ENCODE measurements at regions not wholly inside any gene's neighbourhood (a gene's known extent, or its start where the extent isn't known, plus 50 kb on each side); places are given as distances from the start of the nearest gene placed in this dataset.

DNA sequence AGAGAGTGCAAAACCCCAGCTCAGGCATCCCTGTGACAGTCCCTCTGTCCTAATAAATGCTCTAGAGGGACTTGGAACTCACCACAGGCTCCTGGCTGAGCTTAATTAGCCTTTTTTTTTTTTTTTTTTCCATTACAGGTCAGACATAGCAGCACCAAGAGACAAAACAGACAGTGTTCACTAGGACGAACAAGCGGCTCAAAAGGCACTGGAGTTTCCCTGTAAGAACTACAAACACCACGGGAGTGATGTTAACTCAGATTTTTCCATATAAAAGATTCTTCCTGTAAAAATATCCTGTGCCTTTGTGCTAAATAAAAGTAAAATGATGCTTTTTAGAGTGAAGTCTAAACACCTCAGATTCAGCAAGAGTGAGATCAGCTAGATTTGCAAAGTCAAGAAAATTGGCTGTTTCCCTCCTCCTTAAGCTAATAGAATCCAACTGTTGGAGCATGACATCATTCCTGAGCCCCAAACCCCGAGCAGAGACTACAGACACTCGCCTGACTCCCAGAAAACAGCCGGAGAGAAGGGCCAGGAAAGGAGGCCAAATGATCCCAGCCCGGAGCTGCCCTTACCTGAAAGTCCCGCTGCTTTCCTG, 101.0 kb upstream of the AKIP1 start:
- Histone ChIP-seq H3K4me2 (ENCODE audit: low read length) (peak overlapping the region; percentile 67), H3K27ac (ENCODE audit: low read depth, low read length) (peak overlapping the region; percentile 52), H3K79me2 (ENCODE audit: control insufficient read depth, insufficient read depth, low read length, poor library complexity) (peaks cover 1% of the 10 kb centered on the region), H4K91ac (ENCODE audit: low read depth, low read length) (peak overlapping the region; percentile 72), H2BK12ac (ENCODE audit: low read length) (peak overlapping the region; percentile 40), H3K4ac (ENCODE audit: low read depth, low read length) (peak overlapping the region; percentile 44), H3K9ac (ENCODE audit: low read length) (no peak overlapping the region), H3K79me1 (ENCODE audit: low read length) (peaks cover 11% of the 10 kb centered on the region), H3K4me1 (ENCODE audit: control insufficient read depth in 1 of 2, insufficient read depth in 2 of 2, low read length in 2 of 2) (peaks cover 29 to 31% of the 10 kb centered on the region in 2 experiments), H3K23ac (ENCODE audit: low read length) (no peak overlapping the region), H2AK5ac (ENCODE audit: low read length) (no peak overlapping the region), H3K4me3 (ENCODE audit: low read depth, low read length) (peak overlapping the region; percentile 50), H4K12ac (ENCODE audit: low read depth, low read length) (peak overlapping the region; percentile 74), H2BK120ac (ENCODE audit: insufficient read depth, low read length, poor library complexity) (peak overlapping the region; percentile 47), H3K18ac (ENCODE audit: low read length) (peak overlapping the region; percentile 82), H4K8ac (ENCODE audit: low read depth, low read length) (peak overlapping the region; percentile 72), H3K36me3 (ENCODE audit: control insufficient read depth in 1 of 2, insufficient read depth in 2 of 2, low read length in 2 of 2) (no peaks in the 10 kb centered on the region), H3K14ac (ENCODE audit: low read length) (peak overlapping the region; percentile 38), H3K27me3 (ENCODE audit: insufficient read depth, low read length) (no peaks in the 10 kb centered on the region), H2AFZ (ENCODE audit: insufficient read depth, low read length, poor library complexity) (peak overlapping the region; percentile 58), H2BK5ac (ENCODE audit: low read depth, low read length, poor library complexity) (peak overlapping the region; percentile 61), H3K9me3 (ENCODE audit: insufficient read depth, low read depth, low read length) (no peaks in the 10 kb centered on the region)
- DNase-seq: no peak
- WGBS (ENCODE audit: extremely low coverage, insufficient coverage, insufficient read length): no CpG with 5 or more reads among the region's 8 CpGs

DNA sequence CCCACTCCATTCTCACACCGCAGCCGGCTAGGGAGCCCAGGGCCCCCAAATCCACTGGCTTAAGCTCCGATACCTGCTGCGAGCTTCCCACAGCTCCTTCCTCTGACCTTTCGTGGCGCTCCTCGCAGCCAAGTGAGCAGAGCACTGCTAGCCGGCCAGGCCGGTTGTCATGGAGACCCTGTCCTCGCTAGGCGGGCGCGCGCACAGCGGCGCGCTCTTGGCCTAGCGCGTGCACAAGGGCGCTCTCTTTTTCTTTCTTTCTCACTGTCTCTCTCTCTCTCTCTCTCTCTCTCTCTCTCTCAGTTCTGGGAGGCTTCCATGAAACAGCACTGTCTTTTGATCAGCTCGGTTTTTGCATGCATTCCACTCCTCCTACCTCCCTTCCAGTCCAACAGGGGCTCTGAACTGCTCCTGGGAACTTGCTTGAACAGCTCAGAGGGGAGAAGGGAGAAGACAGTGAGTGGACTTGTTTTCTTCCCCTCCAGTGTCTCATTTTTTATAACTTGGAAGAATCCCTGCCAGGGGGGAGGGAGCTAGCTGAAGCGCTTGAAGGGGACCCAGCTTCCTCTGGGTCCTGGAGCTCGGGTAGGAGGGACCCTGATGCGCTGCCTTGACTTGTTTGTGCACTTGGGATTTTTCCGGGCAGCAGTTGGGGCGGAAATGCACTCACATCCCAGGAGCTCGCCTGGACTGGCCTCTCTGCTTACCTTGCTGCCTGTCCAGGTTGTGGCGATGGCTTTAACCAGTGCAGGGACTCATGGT, 100.3 kb upstream of the AKIP1 start:
- no peak overlapping the region for H3K23ac ChIP-seq (ENCODE audit: low read length)
- peak overlapping the region; percentile 47 for H2BK120ac ChIP-seq (ENCODE audit: insufficient read depth, low read length, poor library complexity)
- H4K12ac ChIP-seq (ENCODE audit: low read depth, low read length): peak overlapping the region; percentile 74
- peak overlapping the region; percentile 40 for H2BK12ac ChIP-seq (ENCODE audit: low read length)
- no peaks in the 10 kb centered on the region for H3K9me3 ChIP-seq (ENCODE audit: insufficient read depth, low read depth, low read length)
- H3K4me3 ChIP-seq (ENCODE audit: low read depth, low read length): peak overlapping the region; percentile 50
- peak overlapping the region; percentile 72 for H4K91ac ChIP-seq (ENCODE audit: low read depth, low read length)
- H3K36me3 ChIP-seq (ENCODE audit: control insufficient read depth in 1 of 2, insufficient read depth in 2 of 2, low read length in 2 of 2): no peaks in the 10 kb centered on the region
- H3K4ac ChIP-seq (ENCODE audit: low read depth, low read length): peak overlapping the region; percentile 44
- no peak overlapping the region for H3K9ac ChIP-seq (ENCODE audit: low read length)
- no peaks in the 10 kb centered on the region for H3K27me3 ChIP-seq (ENCODE audit: insufficient read depth, low read length)
- no peak for DNase-seq
- WGBS (ENCODE audit: extremely low coverage, insufficient coverage, insufficient read length): no CpG with 5 or more reads among the region's 28 CpGs
- peak overlapping the region; percentile 58 for H2AFZ ChIP-seq (ENCODE audit: insufficient read depth, low read length, poor library complexity)
- peak overlapping the region; percentile 38 for H3K14ac ChIP-seq (ENCODE audit: low read length)
- H3K4me2 ChIP-seq (ENCODE audit: low read length): peak overlapping the region; percentile 67
- peaks cover 1% of the 10 kb centered on the region for H3K79me2 ChIP-seq (ENCODE audit: control insufficient read depth, insufficient read depth, low read length, poor library complexity)
- H3K27ac ChIP-seq (ENCODE audit: low read depth, low read length): peak overlapping the region; percentile 52
- peak overlapping the region; percentile 72 for H4K8ac ChIP-seq (ENCODE audit: low read depth, low read length)
- no peak overlapping the region for H2AK5ac ChIP-seq (ENCODE audit: low read length)
- H3K4me1 ChIP-seq (ENCODE audit: control insufficient read depth in 1 of 2, insufficient read depth in 2 of 2, low read length in 2 of 2): peaks cover 31% of the 10 kb centered on the region in 2 experiments
- peak overlapping the region; percentile 82 for H3K18ac ChIP-seq (ENCODE audit: low read length)
- H2BK5ac ChIP-seq (ENCODE audit: low read depth, low read length, poor library complexity): peak overlapping the region; percentile 61
- H3K79me1 ChIP-seq (ENCODE audit: low read length): peaks cover 11% of the 10 kb centered on the region

DNA sequence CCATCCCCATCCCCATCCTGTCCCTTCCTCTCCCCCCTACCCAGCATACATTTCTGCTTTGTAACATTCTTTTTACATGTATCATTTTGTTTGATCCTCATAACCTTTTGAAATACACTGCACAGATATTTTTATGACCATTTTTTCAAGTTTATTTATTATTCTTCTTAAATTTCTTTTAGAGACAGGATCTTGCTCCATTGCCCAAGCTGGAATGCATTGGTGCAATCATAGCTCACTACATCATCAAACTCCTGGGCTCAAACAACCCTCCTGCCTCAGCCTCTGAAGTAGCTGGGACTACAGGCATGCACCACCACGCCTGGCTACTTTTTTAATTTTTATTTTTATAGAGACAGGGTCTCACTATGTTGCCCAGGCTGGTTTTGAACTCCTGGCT, 99.4 kb upstream of the AKIP1 start:
- DNase-seq: no peak
- Histone ChIP-seq H2AFZ (ENCODE audit: insufficient read depth, low read length, poor library complexity) (no peak overlapping the region), H3K9ac (ENCODE audit: low read length) (no peak overlapping the region), H2BK5ac (ENCODE audit: low read depth, low read length, poor library complexity) (no peak overlapping the region), H3K27me3 (ENCODE audit: insufficient read depth, low read length) (no peaks in the 10 kb centered on the region), H4K12ac (ENCODE audit: low read depth, low read length) (no peak overlapping the region), H3K27ac (ENCODE audit: low read depth, low read length) (no peak overlapping the region), H4K91ac (ENCODE audit: low read depth, low read length) (no peak overlapping the region), H2BK120ac (ENCODE audit: insufficient read depth, low read length, poor library complexity) (no peak overlapping the region), H3K36me3 (ENCODE audit: control insufficient read depth in 1 of 2, insufficient read depth in 2 of 2, low read length in 2 of 2) (no peaks in the 10 kb centered on the region), H2AK5ac (ENCODE audit: low read length) (no peak overlapping the region), H3K79me1 (ENCODE audit: low read length) (peaks cover 11% of the 10 kb centered on the region), H3K23ac (ENCODE audit: low read length) (no peak overlapping the region), H3K79me2 (ENCODE audit: control insufficient read depth, insufficient read depth, low read length, poor library complexity) (peaks cover 1% of the 10 kb centered on the region), H3K9me3 (ENCODE audit: insufficient read depth, low read depth, low read length) (no peaks in the 10 kb centered on the region), H3K4me3 (ENCODE audit: low read depth, low read length) (no peak overlapping the region), H2BK12ac (ENCODE audit: low read length) (no peak overlapping the region), H3K18ac (ENCODE audit: low read length) (no peak overlapping the region), H3K14ac (ENCODE audit: low read length) (no peak overlapping the region), H4K8ac (ENCODE audit: low read depth, low read length) (no peak overlapping the region), H3K4me2 (ENCODE audit: low read length) (no peak overlapping the region), H3K4ac (ENCODE audit: low read depth, low read length) (no peak overlapping the region), H3K4me1 (ENCODE audit: control insufficient read depth in 1 of 2, insufficient read depth in 2 of 2, low read length in 2 of 2) (peaks cover 31% of the 10 kb centered on the region in 2 experiments)
- no CpG with 5 or more reads among the region's 1 CpG for WGBS (ENCODE audit: extremely low coverage, insufficient coverage, insufficient read length)

DNA sequence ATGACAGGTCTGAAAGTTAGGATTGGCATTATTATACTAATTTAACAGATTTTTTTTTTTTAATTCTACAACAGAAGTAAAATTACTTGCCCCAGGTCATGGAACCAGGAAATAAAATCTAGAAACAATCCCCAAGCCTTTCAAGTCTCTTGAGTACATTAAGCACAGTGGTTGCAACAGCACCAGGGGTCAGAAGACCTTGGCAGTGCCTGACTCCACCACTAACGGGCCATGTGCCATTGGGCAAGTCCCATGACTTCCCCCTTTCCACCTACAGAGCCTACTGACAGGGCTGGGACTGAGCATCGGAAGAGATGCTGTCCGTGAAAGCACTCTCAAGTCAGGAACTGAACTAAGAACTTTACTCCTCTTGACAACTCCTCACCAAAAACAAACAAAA, 98.6 kb upstream of the AKIP1 start:
- H3K27me3 ChIP-seq (ENCODE audit: insufficient read depth, low read length): no peaks in the 10 kb centered on the region
- peaks cover 11% of the 10 kb centered on the region for H3K79me1 ChIP-seq (ENCODE audit: low read length)
- no peak overlapping the region for H2BK5ac ChIP-seq (ENCODE audit: low read depth, low read length, poor library complexity)
- no peak overlapping the region for H2AK5ac ChIP-seq (ENCODE audit: low read length)
- H3K18ac ChIP-seq (ENCODE audit: low read length): no peak overlapping the region
- no peak overlapping the region for H3K4me3 ChIP-seq (ENCODE audit: low read depth, low read length)
- no peaks in the 10 kb centered on the region for H3K9me3 ChIP-seq (ENCODE audit: insufficient read depth, low read depth, low read length)
- H3K4ac ChIP-seq (ENCODE audit: low read depth, low read length): no peak overlapping the region
- H3K14ac ChIP-seq (ENCODE audit: low read length): no peak overlapping the region
- H3K9ac ChIP-seq (ENCODE audit: low read length): no peak overlapping the region
- H3K36me3 ChIP-seq (ENCODE audit: control insufficient read depth in 1 of 2, insufficient read depth in 2 of 2, low read length in 2 of 2): no peaks in the 10 kb centered on the region
- no peak overlapping the region for H2BK12ac ChIP-seq (ENCODE audit: low read length)
- no peak overlapping the region for H4K8ac ChIP-seq (ENCODE audit: low read depth, low read length)
- no peak overlapping the region for H4K91ac ChIP-seq (ENCODE audit: low read depth, low read length)
- H3K23ac ChIP-seq (ENCODE audit: low read length): no peak overlapping the region
- peaks cover 1% of the 10 kb centered on the region for H3K79me2 ChIP-seq (ENCODE audit: control insufficient read depth, insufficient read depth, low read length, poor library complexity)
- H3K4me2 ChIP-seq (ENCODE audit: low read length): no peak overlapping the region
- WGBS (ENCODE audit: extremely low coverage, insufficient coverage, insufficient read length): no CpG with 5 or more reads among the region's 3 CpGs
- no peak overlapping the region for H2BK120ac ChIP-seq (ENCODE audit: insufficient read depth, low read length, poor library complexity)
- peak in 1 of 2 donors; percentile 32 for DNase-seq
- H2AFZ ChIP-seq (ENCODE audit: insufficient read depth, low read length, poor library complexity): no peak overlapping the region
- H3K27ac ChIP-seq (ENCODE audit: low read depth, low read length): no peak overlapping the region
- no peak overlapping the region for H4K12ac ChIP-seq (ENCODE audit: low read depth, low read length)
- peaks cover 31% of the 10 kb centered on the region in 2 experiments for H3K4me1 ChIP-seq (ENCODE audit: control insufficient read depth in 1 of 2, insufficient read depth in 2 of 2, low read length in 2 of 2)

Measured in trophoblast cell (in vitro differentiated cells and primary cell).